HL-60 (cell line): ENCODE measurements at regions not wholly inside any gene's neighbourhood (a gene's known extent, or its start where the extent isn't known, plus 50 kb on each side); places are given as distances from the start of the nearest gene placed in this dataset.

Experiments used
- DNase-seq, 2 experiments: peaks; one replicate each; pipeline ENCODE4 v3.0.0-alpha.2; 2010 to 2020; ENCODE audit warnings: low read depth in 1 of 2, low spot score in 1 of 2
- H3K27ac ChIP-seq: fragments of 250-450 bp; sonication (Bioruptor Pico); replicated peaks from 2 replicates; pipeline ENCODE4 v1.5.1; 2020; ENCODE audit warnings: mild to moderate bottlenecking, moderate library complexity
- H3K27me3 ChIP-seq: fragments of 250-450 bp; sonication (Bioruptor Pico); 2 replicates; pipeline ENCODE4 v1.5.1; 2021; ENCODE audit warnings: mild to moderate bottlenecking, moderate library complexity; ENCODE audit not compliant: insufficient read depth, poor library complexity, severe bottlenecking
- H3K4me3 ChIP-seq: replicated peaks from 2 replicates; pipeline ENCODE4 v1.5.1; 2011; ENCODE audit warnings: mild to moderate bottlenecking, control low read depth, low read length; ENCODE audit not compliant: insufficient read depth
- GABPA ChIP-seq: IDR thresholded peaks from 2 replicates; pipeline ENCODE4 v1.6.1; 2012; ENCODE audit warnings: low read depth
- POLR2AphosphoS5 ChIP-seq: IDR thresholded peaks from 2 replicates; pipeline ENCODE4 v1.6.1; 2012; ENCODE audit warnings: low read depth
- SPI1 ChIP-seq: IDR thresholded peaks from 2 replicates; pipeline ENCODE4 v1.6.1; 2012; ENCODE audit warnings: low read depth, mild to moderate bottlenecking, borderline replicate concordance
- TF ChIP-seq, protein P1 (sequence below): IDR thresholded peaks from one replicate; pipeline ENCODE4 v1.5.1; 2011; ENCODE audit warnings: low read length, control low read depth, inconsistent platforms; ENCODE audit not compliant: insufficient read depth
- TF ChIP-seq, protein P2 (sequence below): IDR thresholded peaks from 2 replicates; pipeline ENCODE4 v1.6.1; 2012; ENCODE audit warnings: low read depth; ENCODE audit not compliant: insufficient replicate concordance

DNA sequence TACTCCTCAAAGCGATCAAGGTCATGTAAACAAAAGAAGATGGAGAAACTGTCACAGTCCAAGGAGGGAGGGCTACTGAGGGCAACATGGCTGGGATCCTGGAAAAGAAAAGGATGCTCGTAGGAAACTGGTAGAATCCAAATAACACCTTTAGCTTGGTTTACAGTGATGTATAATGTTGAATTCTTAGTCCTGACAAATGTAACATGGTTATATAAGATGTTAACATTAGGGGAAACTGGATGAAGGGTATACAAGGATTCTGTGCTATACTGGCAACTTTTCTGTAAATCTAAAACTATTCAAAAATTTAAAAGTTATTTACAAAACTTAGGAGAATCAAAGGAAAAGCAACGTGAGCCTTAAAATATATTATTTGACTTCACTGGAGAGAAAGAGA, 257.0 kb downstream of the TTC32 start:
- DNase-seq = no peak

GRCh38 chr2:19643117-19643518, 258.7 kb downstream of the TTC32 start:
- TF ChIP-seq POLR2AphosphoS5 (no peak), GABPA (no peak), SPI1 (no peak)
- TF ChIP-seq, protein P1, sequence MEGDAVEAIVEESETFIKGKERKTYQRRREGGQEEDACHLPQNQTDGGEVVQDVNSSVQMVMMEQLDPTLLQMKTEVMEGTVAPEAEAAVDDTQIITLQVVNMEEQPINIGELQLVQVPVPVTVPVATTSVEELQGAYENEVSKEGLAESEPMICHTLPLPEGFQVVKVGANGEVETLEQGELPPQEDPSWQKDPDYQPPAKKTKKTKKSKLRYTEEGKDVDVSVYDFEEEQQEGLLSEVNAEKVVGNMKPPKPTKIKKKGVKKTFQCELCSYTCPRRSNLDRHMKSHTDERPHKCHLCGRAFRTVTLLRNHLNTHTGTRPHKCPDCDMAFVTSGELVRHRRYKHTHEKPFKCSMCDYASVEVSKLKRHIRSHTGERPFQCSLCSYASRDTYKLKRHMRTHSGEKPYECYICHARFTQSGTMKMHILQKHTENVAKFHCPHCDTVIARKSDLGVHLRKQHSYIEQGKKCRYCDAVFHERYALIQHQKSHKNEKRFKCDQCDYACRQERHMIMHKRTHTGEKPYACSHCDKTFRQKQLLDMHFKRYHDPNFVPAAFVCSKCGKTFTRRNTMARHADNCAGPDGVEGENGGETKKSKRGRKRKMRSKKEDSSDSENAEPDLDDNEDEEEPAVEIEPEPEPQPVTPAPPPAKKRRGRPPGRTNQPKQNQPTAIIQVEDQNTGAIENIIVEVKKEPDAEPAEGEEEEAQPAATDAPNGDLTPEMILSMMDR = no peak
- TF ChIP-seq, protein P2, sequence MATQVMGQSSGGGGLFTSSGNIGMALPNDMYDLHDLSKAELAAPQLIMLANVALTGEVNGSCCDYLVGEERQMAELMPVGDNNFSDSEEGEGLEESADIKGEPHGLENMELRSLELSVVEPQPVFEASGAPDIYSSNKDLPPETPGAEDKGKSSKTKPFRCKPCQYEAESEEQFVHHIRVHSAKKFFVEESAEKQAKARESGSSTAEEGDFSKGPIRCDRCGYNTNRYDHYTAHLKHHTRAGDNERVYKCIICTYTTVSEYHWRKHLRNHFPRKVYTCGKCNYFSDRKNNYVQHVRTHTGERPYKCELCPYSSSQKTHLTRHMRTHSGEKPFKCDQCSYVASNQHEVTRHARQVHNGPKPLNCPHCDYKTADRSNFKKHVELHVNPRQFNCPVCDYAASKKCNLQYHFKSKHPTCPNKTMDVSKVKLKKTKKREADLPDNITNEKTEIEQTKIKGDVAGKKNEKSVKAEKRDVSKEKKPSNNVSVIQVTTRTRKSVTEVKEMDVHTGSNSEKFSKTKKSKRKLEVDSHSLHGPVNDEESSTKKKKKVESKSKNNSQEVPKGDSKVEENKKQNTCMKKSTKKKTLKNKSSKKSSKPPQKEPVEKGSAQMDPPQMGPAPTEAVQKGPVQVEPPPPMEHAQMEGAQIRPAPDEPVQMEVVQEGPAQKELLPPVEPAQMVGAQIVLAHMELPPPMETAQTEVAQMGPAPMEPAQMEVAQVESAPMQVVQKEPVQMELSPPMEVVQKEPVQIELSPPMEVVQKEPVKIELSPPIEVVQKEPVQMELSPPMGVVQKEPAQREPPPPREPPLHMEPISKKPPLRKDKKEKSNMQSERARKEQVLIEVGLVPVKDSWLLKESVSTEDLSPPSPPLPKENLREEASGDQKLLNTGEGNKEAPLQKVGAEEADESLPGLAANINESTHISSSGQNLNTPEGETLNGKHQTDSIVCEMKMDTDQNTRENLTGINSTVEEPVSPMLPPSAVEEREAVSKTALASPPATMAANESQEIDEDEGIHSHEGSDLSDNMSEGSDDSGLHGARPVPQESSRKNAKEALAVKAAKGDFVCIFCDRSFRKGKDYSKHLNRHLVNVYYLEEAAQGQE = no peak
- no peaks in the 10 kb centered on the region for H3K27me3 ChIP-seq
- no peak overlapping the region for H3K4me3 ChIP-seq
- no peak overlapping the region for H3K27ac ChIP-seq
- no peak for DNase-seq

More for the DNA sequence above, 257.0 kb downstream of the TTC32 start:
- no peak overlapping the region for H3K4me3 ChIP-seq
- TF ChIP-seq GABPA = no peak
- TF ChIP-seq POLR2AphosphoS5 = no peak
- no peak for TF ChIP-seq SPI1
- TF ChIP-seq, protein P1 = no peak
- TF ChIP-seq, protein P2 = no peak
- no peak overlapping the region for H3K27ac ChIP-seq
- H3K27me3 ChIP-seq = no peaks in the 10 kb centered on the region

- no peak overlapping the region for H3K27ac ChIP-seq
- no peaks in the 10 kb centered on the region for H3K27me3 ChIP-seq
- TF ChIP-seq, protein P2 = no peak
- no peak for TF ChIP-seq POLR2AphosphoS5
- no peak for TF ChIP-seq GABPA
- TF ChIP-seq, protein P1 = no peak
- TF ChIP-seq SPI1 = no peak
- no peak for DNase-seq
- no peak overlapping the region for H3K4me3 ChIP-seq
These were observed 259.3 kb downstream of the TTC32 start for GRCh38 chr2:19642501-19642900.
